RWPE2 (cell line): ENCODE measurements at regions not wholly inside any gene's neighbourhood (a gene's known extent, or its start where the extent isn't known, plus 50 kb on each side); places are given as distances from the start of the nearest gene placed in this dataset.

Experiments
- ATAC-seq: fragments of 200-7000 bp; cut with Tn5 transposase; 3 replicates; pipeline ENCODE4 v1.9.1; 2021; ENCODE audit warnings: low read depth
- DNase-seq: peaks from one replicate; pipeline ENCODE4 v3.0.0-alpha.2; 2020; ENCODE audit warnings: low spot score
- H3K27ac ChIP-seq: fragments of 450-650 bp; 2 replicates; pipeline ENCODE4 v1.5.1; 2017; ENCODE audit warnings: mild to moderate bottlenecking; ENCODE audit not compliant: poor library complexity, severe bottlenecking
- H3K27me3 ChIP-seq: fragments of 250-450 bp; sonication (Bioruptor Pico); 2 replicates; pipeline ENCODE4 v1.5.1; 2021; ENCODE audit warnings: mild to moderate bottlenecking, moderate library complexity; ENCODE audit not compliant: insufficient read depth, poor library complexity, severe bottlenecking
- H3K36me3 ChIP-seq: fragments of 250-450 bp; sonication (Bioruptor Pico); 2 replicates; pipeline ENCODE4 v1.5.1; 2020; ENCODE audit warnings: low read depth, mild to moderate bottlenecking, moderate library complexity
- H3K4me1 ChIP-seq: fragments of 250-450 bp; sonication (Bioruptor Pico); 2 replicates; pipeline ENCODE4 v1.5.1; 2021; ENCODE audit warnings: mild to moderate bottlenecking, moderate library complexity; ENCODE audit not compliant: insufficient read depth, poor library complexity, severe bottlenecking
- H3K4me3 ChIP-seq: fragments of 250-450 bp; sonication (Bioruptor Pico); 2 replicates; pipeline ENCODE4 v1.5.1; 2021; ENCODE audit warnings: mild to moderate bottlenecking, moderate library complexity; ENCODE audit not compliant: severe bottlenecking
- H3K9me3 ChIP-seq: fragments of 250-450 bp; sonication (Bioruptor Pico); 2 replicates; pipeline ENCODE4 v1.5.1; 2021; ENCODE audit warnings: mild to moderate bottlenecking, moderate library complexity; ENCODE audit not compliant: severe bottlenecking
- TF ChIP-seq, protein P1 (sequence below): fragments of 450-650 bp; IDR thresholded peaks from one replicate; pipeline ENCODE4 v1.5.1; 2017; ENCODE audit warnings: mild to moderate bottlenecking, moderate library complexity; ENCODE audit not compliant: poor library complexity, severe bottlenecking

DNA sequence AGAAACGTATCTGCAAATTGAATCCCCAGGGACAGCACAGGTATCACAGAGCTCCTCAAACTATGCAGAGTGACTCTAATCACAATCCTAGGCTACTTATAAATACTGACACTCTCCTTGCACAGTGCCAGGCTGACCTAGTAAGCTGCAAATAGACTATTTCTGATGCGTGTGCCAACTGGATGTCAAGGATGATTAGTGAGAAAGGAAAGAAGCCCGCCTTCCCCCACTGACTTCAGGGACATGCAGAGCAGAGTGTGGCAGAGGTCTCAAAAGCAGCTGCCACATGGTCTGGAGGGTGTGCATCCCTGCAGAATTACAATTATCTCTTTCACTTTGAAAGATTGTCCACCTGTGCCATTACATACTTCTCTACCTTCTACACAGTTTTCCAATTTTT lies 235.6 kb downstream of the CPS1 start:
- DNase-seq, result no peak
- Histone ChIP-seq H3K27me3 (no peaks in the 10 kb centered on the region), H3K4me1 (no peaks in the 10 kb centered on the region), H3K9me3 (no peaks in the 10 kb centered on the region), H3K4me3 (no peak overlapping the region), H3K36me3 (no peaks in the 10 kb centered on the region), H3K27ac (no peak overlapping the region)
- ATAC-seq, result no peak
- TF ChIP-seq, protein P1, sequence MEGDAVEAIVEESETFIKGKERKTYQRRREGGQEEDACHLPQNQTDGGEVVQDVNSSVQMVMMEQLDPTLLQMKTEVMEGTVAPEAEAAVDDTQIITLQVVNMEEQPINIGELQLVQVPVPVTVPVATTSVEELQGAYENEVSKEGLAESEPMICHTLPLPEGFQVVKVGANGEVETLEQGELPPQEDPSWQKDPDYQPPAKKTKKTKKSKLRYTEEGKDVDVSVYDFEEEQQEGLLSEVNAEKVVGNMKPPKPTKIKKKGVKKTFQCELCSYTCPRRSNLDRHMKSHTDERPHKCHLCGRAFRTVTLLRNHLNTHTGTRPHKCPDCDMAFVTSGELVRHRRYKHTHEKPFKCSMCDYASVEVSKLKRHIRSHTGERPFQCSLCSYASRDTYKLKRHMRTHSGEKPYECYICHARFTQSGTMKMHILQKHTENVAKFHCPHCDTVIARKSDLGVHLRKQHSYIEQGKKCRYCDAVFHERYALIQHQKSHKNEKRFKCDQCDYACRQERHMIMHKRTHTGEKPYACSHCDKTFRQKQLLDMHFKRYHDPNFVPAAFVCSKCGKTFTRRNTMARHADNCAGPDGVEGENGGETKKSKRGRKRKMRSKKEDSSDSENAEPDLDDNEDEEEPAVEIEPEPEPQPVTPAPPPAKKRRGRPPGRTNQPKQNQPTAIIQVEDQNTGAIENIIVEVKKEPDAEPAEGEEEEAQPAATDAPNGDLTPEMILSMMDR, result no peak

DNA sequence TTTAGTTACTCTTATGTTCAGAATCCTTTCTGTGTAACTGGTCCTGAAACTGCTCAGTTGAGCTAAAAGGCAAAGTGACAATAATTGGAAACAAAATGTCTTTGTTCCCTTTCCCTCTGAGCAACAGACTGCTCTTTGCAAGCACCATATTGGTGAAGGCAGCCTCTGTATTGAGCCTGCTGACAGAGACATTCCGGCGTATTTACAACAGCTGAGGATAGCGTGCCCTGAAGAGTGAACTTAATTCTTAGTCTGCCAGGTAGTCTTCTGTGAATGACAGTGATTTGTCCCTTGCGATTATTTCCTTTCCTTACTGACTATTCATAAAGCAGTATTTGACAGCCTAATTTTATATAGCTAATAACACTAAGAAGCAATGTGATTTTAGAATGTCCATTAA lies 239.1 kb downstream of the CPS1 start:
- Histone ChIP-seq H3K9me3 (no peaks in the 10 kb centered on the region), H3K4me3 (no peak overlapping the region), H3K36me3 (no peaks in the 10 kb centered on the region), H3K27ac (no peak overlapping the region), H3K4me1 (no peaks in the 10 kb centered on the region), H3K27me3 (no peaks in the 10 kb centered on the region)
- DNase-seq (no peak), ATAC-seq (no peak)
- TF ChIP-seq, protein P1, result no peak

DNA sequence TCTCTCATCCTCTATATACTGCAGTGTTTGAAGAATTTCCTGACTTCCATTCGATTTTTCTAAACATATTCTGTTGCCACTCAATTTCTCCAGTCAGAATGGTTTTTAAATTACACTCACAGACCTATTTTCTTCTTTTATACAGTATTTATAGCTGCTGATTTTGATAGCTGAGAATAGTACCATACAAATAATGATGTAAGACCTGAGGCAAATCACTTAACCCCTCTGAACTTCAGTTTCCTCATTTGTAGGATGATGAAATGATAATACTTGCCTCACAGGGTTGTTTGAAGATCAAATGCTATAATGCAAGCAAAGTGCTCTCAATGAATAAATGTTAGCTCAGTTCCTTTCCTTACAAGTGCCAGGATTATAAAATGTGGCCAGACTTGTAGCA lies 241.8 kb downstream of the CPS1 start:
- Histone ChIP-seq H3K36me3 (no peaks in the 10 kb centered on the region), H3K27me3 (no peaks in the 10 kb centered on the region), H3K4me3 (no peak overlapping the region), H3K27ac (no peak overlapping the region), H3K9me3 (no peaks in the 10 kb centered on the region), H3K4me1 (no peaks in the 10 kb centered on the region)
- DNase-seq (no peak), ATAC-seq (no peak)
- TF ChIP-seq, protein P1, result no peak

DNA sequence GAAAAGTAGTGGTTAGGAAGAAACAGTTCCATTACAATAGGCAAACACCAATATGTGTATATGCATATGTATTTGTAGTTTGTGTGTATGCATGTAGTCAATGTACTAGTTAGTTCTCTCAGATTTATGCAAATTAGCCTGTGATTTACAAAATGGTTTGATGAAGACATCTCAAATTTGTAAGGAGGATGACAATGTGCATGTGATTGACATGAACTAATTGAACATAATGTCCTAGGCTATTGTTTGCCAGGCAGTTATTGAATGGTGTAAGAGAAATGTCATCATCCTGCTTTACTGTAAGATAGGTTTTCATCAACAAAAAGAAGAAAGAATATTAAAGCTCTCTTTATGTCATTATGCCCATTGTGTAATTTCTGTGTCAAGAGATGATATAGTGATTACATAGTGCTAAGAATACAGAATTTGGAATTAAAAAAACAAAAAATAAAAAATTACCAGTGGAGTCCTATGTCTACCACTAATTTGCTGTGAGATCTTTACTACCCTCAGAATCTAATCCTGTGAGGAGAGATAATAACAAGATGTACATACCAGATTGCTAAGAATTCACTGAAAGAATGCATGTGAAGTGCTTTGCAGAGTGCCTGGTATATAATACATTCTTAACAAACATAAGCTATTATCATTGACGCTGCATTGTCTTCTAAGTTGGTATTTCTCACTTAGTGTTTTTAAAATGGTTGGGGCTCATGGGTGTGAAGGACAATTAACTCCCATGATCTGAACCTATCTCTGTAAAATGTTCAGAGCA lies 258.0 kb downstream of the CPS1 start:
- H3K4me1 ChIP-seq, result no peaks in the 10 kb centered on the region
- H3K9me3 ChIP-seq, result no peaks in the 10 kb centered on the region
- TF ChIP-seq, protein P1, result no peak
- H3K36me3 ChIP-seq, result no peaks in the 10 kb centered on the region
- ATAC-seq (no peak), DNase-seq (no peak)
- no peak overlapping the region for H3K4me3 ChIP-seq
- no peaks in the 10 kb centered on the region for H3K27me3 ChIP-seq
- no peak overlapping the region for H3K27ac ChIP-seq

DNA sequence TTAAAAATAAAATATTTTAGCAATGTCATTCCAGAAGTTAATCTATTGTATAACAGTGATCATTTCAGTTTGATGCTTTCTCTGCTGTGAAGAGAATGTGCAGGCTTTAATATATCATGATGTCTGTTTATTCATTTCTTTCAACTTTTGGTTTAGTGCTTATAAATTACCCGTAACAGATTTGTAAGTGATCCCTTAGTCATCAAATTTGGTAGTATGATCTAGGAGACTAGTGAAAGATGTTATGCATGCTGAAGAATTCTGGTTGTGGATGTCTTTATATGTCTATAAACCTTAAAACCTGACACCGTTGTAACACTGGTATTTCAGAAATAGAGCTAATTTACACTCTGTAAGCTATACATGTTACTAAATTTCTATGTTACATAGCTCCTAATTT lies 260.4 kb downstream of the CPS1 start:
- ATAC-seq (no peak), DNase-seq (no peak)
- Histone ChIP-seq H3K9me3 (no peaks in the 10 kb centered on the region), H3K4me1 (no peaks in the 10 kb centered on the region), H3K27ac (no peak overlapping the region), H3K36me3 (no peaks in the 10 kb centered on the region), H3K4me3 (no peak overlapping the region), H3K27me3 (no peaks in the 10 kb centered on the region)
- TF ChIP-seq, protein P1, result no peak
